Body of pancreas (tissue), 4 donors: ENCODE measurements at regions not wholly inside any gene's neighbourhood (a gene's known extent, or its start where the extent isn't known, plus 50 kb on each side); places are given as distances from the start of the nearest gene placed in this dataset.

Experiments
- CTCF ChIP-seq, 7 experiments: fragments of 450-650 bp in 4 of 7; fragments of 200-600 bp in 3 of 7; sonication (generic) in 3 of 7; IDR thresholded peaks; one replicate each; pipeline ENCODE4 v1.5.1; 2016 to 2019; ENCODE audit warnings: antibody characterized with exemption in 7 of 7
- POLR2A ChIP-seq, 3 donors: fragments of 450-650 bp; IDR thresholded peaks; one replicate each; pipeline ENCODE4 v1.6.1; 2016; ENCODE audit warnings: antibody characterized with exemption in 3 of 3, mild to moderate bottlenecking in 2 of 3

DNA sequence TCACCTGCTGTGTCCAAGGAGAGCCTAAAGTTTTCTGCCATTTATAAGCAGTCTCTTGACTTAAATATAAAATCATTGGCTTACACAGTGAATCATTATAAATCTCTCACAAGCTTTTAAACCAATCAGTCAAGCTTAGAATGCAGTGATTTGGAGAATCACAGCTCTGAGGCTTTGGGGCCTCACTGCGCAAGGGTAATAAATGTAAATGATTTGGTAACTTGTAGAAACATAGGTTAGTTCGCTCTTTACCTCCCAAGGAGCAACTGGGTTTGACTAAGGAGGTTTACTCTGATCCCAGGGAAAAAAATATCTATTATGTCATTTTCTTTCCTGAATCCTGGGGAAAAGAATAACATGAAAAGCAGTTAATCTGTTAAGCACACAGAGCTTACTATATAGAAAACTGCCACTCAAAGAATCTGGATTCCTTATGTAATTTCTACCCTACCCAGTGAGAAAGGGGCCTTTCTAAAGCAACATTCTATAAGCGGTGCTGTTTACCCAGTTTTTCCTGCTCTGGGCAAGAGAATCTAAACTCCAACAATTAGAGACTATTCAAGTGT lies 128.2 kb downstream of the MZT1 start:
- TF ChIP-seq CTCF (IDR thresholded peaks at IDR 0.05) (no peak), POLR2A (IDR thresholded peaks at IDR 0.05) (no peak)
